K562 (cell line): ENCODE measurements at regions not wholly inside any gene's neighbourhood (a gene's known extent, or its start where the extent isn't known, plus 50 kb on each side); places are given as distances from the start of the nearest gene placed in this dataset.
A peak's percentile ranks its signal among the peaks of the same experiment; 100 is the strongest.
"Not testable (repeated sequence)": the region's sequence is repeated elsewhere in the genome, so short reads cannot be mapped to it uniquely, and the experiment has no call there.

ENCODE experiments used
- ATAC-seq: fragments of 200-7000 bp; cut with Tn5 transposase; 3 replicates; pipeline ENCODE4 v1.9.1; 2020; ENCODE audit warnings: moderate library complexity
- BruUV-seq: library from RNA; stranded (reverse); fragments of 400-500 nt; replicated peaks from 2 replicates; lab custom pipeline; 2021; lab: Mats Ljungman, UMichigan
- CTCF ChIA-PET: fragments of 300-600 bp; formaldehyde crosslinking; extraction: SDS; loops from one replicate; lab custom pipeline; 2021; ENCODE audit warnings: low intra/inter-chr PET ratio; lab: Yijun Ruan, JAX
- POLR2A ChIA-PET: fragments of 300-600, 350-650 bp; sonication (Branson Sonifier 250); formaldehyde crosslinking; extraction: SDS; loops from one replicate; lab custom pipeline; 2021; ENCODE audit warnings: antibody characterized with exemption, inconsistent platforms; lab: Yijun Ruan, JAX
- DNase-seq, 4 experiments: peaks; one replicate each; pipeline versions ENCODE4 v3.0.0 to v3.0.0-alpha.2; 2011 to 2018; ENCODE audit warnings: low spot score in 3 of 4, mixed read lengths in 3 of 4; ENCODE audit errors: extremely low read depth in 1 of 4
- FAIRE-seq: peaks from 2 replicates; lab custom pipeline; 2011; peaks lifted over from hg19 to GRCh38; lab: Jason Lieb, UNC
- H2AFZ ChIP-seq: 2 replicates; pipeline ENCODE4 v1.6.0; 2011; ENCODE audit warnings: low read depth, low read length, control low read depth, inconsistent platforms
- H3K27ac ChIP-seq: fragments of 200-600 bp; 3 replicates; pipeline ENCODE4 v1.8.0; 2011; ENCODE audit warnings: low read depth, mild to moderate bottlenecking, control low read depth, inconsistent platforms, low read length, moderate library complexity, mixed read lengths; ENCODE audit errors: extremely low read depth
- H3K27me3 ChIP-seq, 2 experiments: fragments of 300-600 bp in 1 of 2; 2 replicates in 1 of 2; 3 replicates in 1 of 2; pipeline versions ENCODE4 v1.6.0 to v1.8.0; 2011; ENCODE audit warnings: inconsistent platforms in 2 of 2, low read length in 2 of 2, mild to moderate bottlenecking in 1 of 2, mixed read lengths in 1 of 2, moderate library complexity in 1 of 2; ENCODE audit not compliant: control insufficient read depth in 2 of 2, insufficient read depth in 2 of 2
- H3K36me3 ChIP-seq: fragments of 300-600 bp; 3 replicates; pipeline ENCODE4 v1.8.0; 2011; ENCODE audit warnings: mild to moderate bottlenecking, low read length, inconsistent platforms; ENCODE audit not compliant: control insufficient read depth, insufficient read depth
- H3K4me1 ChIP-seq, 2 experiments: fragments of 200-600 bp in 1 of 2; replicated peaks in 1 of 2; 2 replicates in 1 of 2; 3 replicates in 1 of 2; pipeline versions ENCODE4 v1.5.1 to v1.8.0; 2011; ENCODE audit warnings: inconsistent platforms in 2 of 2, low read length in 2 of 2, mild to moderate bottlenecking in 1 of 2, mixed read lengths in 1 of 2, moderate library complexity in 1 of 2; ENCODE audit not compliant: control insufficient read depth in 2 of 2, insufficient read depth in 2 of 2
- H3K4me2 ChIP-seq: 2 replicates; pipeline ENCODE4 v1.6.1; 2011; ENCODE audit warnings: low read length, control low read depth, inconsistent platforms, mixed read lengths; ENCODE audit not compliant: insufficient read depth
- H3K4me3 ChIP-seq: fragments of 200-600 bp; sonication (generic), shearing (Covaris generic); 2 replicates; pipeline ENCODE4 v1.5.1; 2016; ENCODE audit warnings: control low read depth, inconsistent platforms
- H3K79me2 ChIP-seq: fragments of 200-600 bp; 3 replicates; pipeline ENCODE4 v1.8.0; 2011; ENCODE audit warnings: low read length, inconsistent platforms; ENCODE audit not compliant: control insufficient read depth, insufficient read depth
- H3K9ac ChIP-seq, 2 experiments: 2 replicates each; pipeline versions ENCODE4 v1.6.0 to v1.6.1; 2011; ENCODE audit warnings: low read depth in 2 of 2, low read length in 2 of 2, control low read depth in 1 of 2, inconsistent platforms in 1 of 2, mild to moderate bottlenecking in 1 of 2, mixed read lengths in 1 of 2; ENCODE audit not compliant: insufficient read depth in 1 of 2
- H3K9me1 ChIP-seq: one replicate; pipeline ENCODE4 v1.6.0; 2011; ENCODE audit warnings: inconsistent platforms, mild to moderate bottlenecking, low read length, moderate library complexity; ENCODE audit not compliant: control insufficient read depth, insufficient read depth
- H3K9me3 ChIP-seq: replicated peaks from 2 replicates; pipeline ENCODE4 v1.5.1; 2011; ENCODE audit warnings: low read depth, low read length, inconsistent platforms; ENCODE audit not compliant: control insufficient read depth, insufficient read depth
- H4K20me1 ChIP-seq: replicated peaks from 2 replicates; pipeline ENCODE4 v1.6.1; 2011; ENCODE audit warnings: low read length, inconsistent platforms, mixed read lengths; ENCODE audit not compliant: control insufficient read depth, insufficient read depth
- ATF1 ChIP-seq, 2 experiments: fragments of 450-650 bp in 1 of 2; IDR thresholded peaks; 2 replicates each; pipeline ENCODE4 v1.6.1; 2016; ENCODE audit warnings: missing compliant biosample characterization in 1 of 2, missing genetic modification characterization in 1 of 2
- C11orf30 ChIP-seq: fragments of 450-650 bp; IDR thresholded peaks from 2 replicates; pipeline ENCODE4 v1.6.1; 2016; ENCODE audit warnings: low read depth, mild to moderate bottlenecking
- MAFF ChIP-seq: IDR thresholded peaks from 2 replicates; pipeline ENCODE4 v1.6.1; 2012; ENCODE audit warnings: low read length, improper control_type of control experiment
- NFIC ChIP-seq: fragments of 450-650 bp; IDR thresholded peaks from 2 replicates; pipeline ENCODE4 v1.6.1; 2017; ENCODE audit warnings: mild to moderate bottlenecking, inconsistent platforms
- ZNF239 ChIP-seq: fragments of 250-450 bp; sonication (Bioruptor Pico); IDR thresholded peaks from 2 replicates; pipeline ENCODE4 v1.4.0; 2020; ENCODE audit warnings: mild to moderate bottlenecking
- ZNF316 ChIP-seq: fragments of 450-650 bp; IDR thresholded peaks from 2 replicates; pipeline ENCODE4 v1.6.1; 2016
- WGBS: fragments of 100-300 bp; shearing (Covaris generic); methylation state at CpG from one replicate; pipeline ENCODE4 v1.1.6; 2016; ENCODE audit warnings: low coverage, mixed read lengths; ENCODE audit not compliant: insufficient coverage; ENCODE audit errors: missing lambda C conversion rate; 5-methylcytosine and 5-hydroxymethylcytosine counted together
- in situ Hi-C: fragments of 300-500 bp; cut with MboI; formaldehyde crosslinking; loops from 4 replicates; pipeline ENCODE4 v1.15.0; 2018; ENCODE audit warnings: inconsistent platforms, mixed read lengths
- intact Hi-C: fragments of 100-400 bp; cut with micrococcal nuclease; formaldehyde crosslinking; loops from 2 replicates; pipeline ENCODE4 v1.14.2; 2022

GRCh38 chr3:11915621-11916424 lies 69.1 kb upstream of the TAMM41 start (continued):
- TF ChIP-seq ATF1 (CRISPR knock-in tag; IDR thresholded peaks at IDR 0.05) (no peak), ATF1 (tag; IDR thresholded peaks at IDR 0.05) (no peak), ZNF316 (peak; percentile 85), MAFF (peak; percentile 72), C11orf30 (peak; percentile 76)

- H3K36me3 ChIP-seq, H4K20me1 ChIP-seq, intact Hi-C loops, H3K9me1 ChIP-seq, H3K4me1 ChIP-seq, CTCF ChIA-PET, H3K9ac ChIP-seq, H3K9me3 ChIP-seq, ATAC-seq, FAIRE-seq, H3K27ac ChIP-seq, POLR2A ChIA-PET, H3K79me2 ChIP-seq, H3K4me3 ChIP-seq, H2AFZ ChIP-seq, BruUV-seq, in situ Hi-C loops, DNase-seq, H3K4me2 ChIP-seq: not testable (repeated sequence)
- peaks cover 0 to 62% of the 10 kb centered on the region in 2 experiments; a peak in 4 of 5 replicates for H3K27me3 ChIP-seq
- TF ChIP-seq NFIC: peak; percentile 45; the same call in 1 of the 2 replicates
- TF ChIP-seq ZNF239 (CRISPR knock-in tag): peak; percentile 95
- WGBS: 3% methylated on average over 2 of the region's 2 CpGs
Measured at GRCh38 chr3:11916425-11916762, 69.7 kb upstream of the TAMM41 start.
